Stimulated activated naive CD8-positive, alpha-beta T cell treated with anti-CD3 and anti-CD28 coated beads, Interleukin-15, amount 100 ng/mL, for 72 hours (primary cell): ENCODE measurements at regions not wholly inside any gene's neighbourhood (a gene's known extent, or its start where the extent isn't known, plus 50 kb on each side); places are given as distances from the start of the nearest gene placed in this dataset.
"Not testable (repeated sequence)": the region's sequence is repeated elsewhere in the genome, so short reads cannot be mapped to it uniquely, and the experiment has no call there.

ENCODE experiments used
- ATAC-seq: fragments of 150-1000 bp; cut with Tn5 transposase; 2 replicates; pipeline ENCODE4 v1.10.0; 2021; ENCODE audit warnings: mild to moderate bottlenecking, moderate library complexity
- DNase-seq, 2 donors: peaks; one replicate each; pipeline ENCODE4 v3.0.0; 2021 to 2022
- H3K27ac Mint-ChIP-seq, 2 donors: one replicate each; pipeline ENCODE4 v1.8.0; 2022; ENCODE audit warnings: mild to moderate bottlenecking in 2 of 2, mixed read lengths in 2 of 2, moderate library complexity in 2 of 2
- H3K27me3 Mint-ChIP-seq: one replicate; pipeline ENCODE4 v1.8.0; 2022; ENCODE audit warnings: mixed read lengths
- H3K4me1 Mint-ChIP-seq: one replicate; pipeline ENCODE4 v1.8.0; 2022; ENCODE audit warnings: mild to moderate bottlenecking, mixed read lengths
- H3K4me3 Mint-ChIP-seq, 2 donors: one replicate each; pipeline ENCODE4 v1.8.0; 2022; ENCODE audit warnings: mild to moderate bottlenecking in 2 of 2, mixed read lengths in 2 of 2, moderate library complexity in 1 of 2
- H3K9me3 Mint-ChIP-seq, 2 donors: one replicate each; pipeline ENCODE4 v1.8.0; 2022; ENCODE audit warnings: mixed read lengths in 2 of 2

- no peak overlapping the region for H3K27ac Mint-ChIP-seq
- no peaks in the 10 kb centered on the region for H3K4me1 Mint-ChIP-seq
- H3K27me3 Mint-ChIP-seq, result no peaks in the 10 kb centered on the region
- ATAC-seq (no peak), DNase-seq (no peak)
- peaks cover 0 to 9% of the 10 kb centered on the region in 2 donors for H3K9me3 Mint-ChIP-seq
- no peak overlapping the region for H3K4me3 Mint-ChIP-seq
These were observed 203.3 kb downstream of the MFSD1 start for GRCh38 chr3:159005137-159005536.

GRCh38 chr3:159007331-159007730, 205.5 kb downstream of the MFSD1 start:
- H3K27ac Mint-ChIP-seq, result no peak overlapping the region
- H3K4me3 Mint-ChIP-seq, result no peak overlapping the region
- no peak for ATAC-seq

GRCh38 chr3:159008401-159008800, 206.5 kb downstream of the MFSD1 start:
- peaks cover 0 to 9% of the 10 kb centered on the region in 2 donors for H3K9me3 Mint-ChIP-seq
- ATAC-seq, result no peak
- no peak for DNase-seq
- H3K4me1 Mint-ChIP-seq, result no peaks in the 10 kb centered on the region
- H3K27ac Mint-ChIP-seq, result no peak overlapping the region
- H3K27me3 Mint-ChIP-seq, result no peaks in the 10 kb centered on the region
- H3K4me3 Mint-ChIP-seq, result no peak overlapping the region

More at GRCh38 chr3:159007331-159007730, 205.5 kb downstream of the MFSD1 start:
- no peaks in the 10 kb centered on the region for H3K4me1 Mint-ChIP-seq
- DNase-seq, result no peak
- peaks cover 0 to 9% of the 10 kb centered on the region in 2 donors for H3K9me3 Mint-ChIP-seq
- H3K27me3 Mint-ChIP-seq, result no peaks in the 10 kb centered on the region

DNA sequence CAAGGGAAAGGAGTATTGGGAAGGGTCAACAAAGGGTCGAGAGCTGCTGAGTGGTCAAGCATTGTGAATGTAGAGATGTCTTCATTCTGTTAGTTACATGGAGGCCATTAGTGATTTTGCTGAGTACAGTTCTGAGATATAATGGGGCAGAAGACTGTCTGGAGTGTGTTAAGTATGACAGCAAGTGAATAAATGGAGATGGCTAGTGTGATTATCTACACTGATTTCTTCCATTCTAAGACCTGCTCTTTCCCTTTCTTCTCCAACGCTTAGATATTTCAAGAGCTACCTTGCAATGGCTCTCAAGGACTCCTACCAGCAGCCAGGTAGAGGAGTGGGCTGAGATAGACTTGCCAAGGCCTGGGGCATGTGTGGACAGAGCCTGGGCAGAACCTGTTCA, 216.5 kb downstream of the MFSD1 start:
- no peak for ATAC-seq

DNA sequence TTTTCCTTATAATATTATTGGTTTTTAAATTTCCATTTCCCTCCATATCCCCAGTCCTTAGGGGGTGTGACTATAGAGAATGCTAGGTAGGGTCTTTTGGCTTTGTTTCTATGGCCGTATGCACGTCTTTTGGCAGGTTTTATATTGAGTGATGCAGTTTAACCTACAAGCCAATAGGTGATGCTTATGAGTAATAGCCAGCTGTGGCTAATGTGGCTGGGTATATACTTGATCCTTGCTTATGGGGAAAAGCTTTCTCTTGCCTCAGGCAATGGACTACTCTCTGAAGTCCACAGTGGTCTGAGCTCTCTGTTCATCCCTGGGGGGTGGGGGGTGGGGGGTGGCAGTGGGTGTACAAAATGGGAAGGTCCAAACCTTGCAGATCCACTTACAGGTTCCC, 223.9 kb downstream of the MFSD1 start:
- H3K4me1 Mint-ChIP-seq, result no peaks in the 10 kb centered on the region
- H3K27me3 Mint-ChIP-seq, result no peaks in the 10 kb centered on the region
- no peaks in the 10 kb centered on the region for H3K9me3 Mint-ChIP-seq
- no peak overlapping the region for H3K4me3 Mint-ChIP-seq
- DNase-seq, result no peak
- no peak overlapping the region for H3K27ac Mint-ChIP-seq
- no peak for ATAC-seq

More for the DNA sequence above, 216.5 kb downstream of the MFSD1 start:
- Mint-ChIP-seq H3K27me3 (no peaks in the 10 kb centered on the region), H3K9me3 (peaks cover 14 to 15% of the 10 kb centered on the region in 2 donors), H3K27ac (no peak overlapping the region), H3K4me1 (no peaks in the 10 kb centered on the region), H3K4me3 (no peak overlapping the region)
- no peak for DNase-seq

DNA sequence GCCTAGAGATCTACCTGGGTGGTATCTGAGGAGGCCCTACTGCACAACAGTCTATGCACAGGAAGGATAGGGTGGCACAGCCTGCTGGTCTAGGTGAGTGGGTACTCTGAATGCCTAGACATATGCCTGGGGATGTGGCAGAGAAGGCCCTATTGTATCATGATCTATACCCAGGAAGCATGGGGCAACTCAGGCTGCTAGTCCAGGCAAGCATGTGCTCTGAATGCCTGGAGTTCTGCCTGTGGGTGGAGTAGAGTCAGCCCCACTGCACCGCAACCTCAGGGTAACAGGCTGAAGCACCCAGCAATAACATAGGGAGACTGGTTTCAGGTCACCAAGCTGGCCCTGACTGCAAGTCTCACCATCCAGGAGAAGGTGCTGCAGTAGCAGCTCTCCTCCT, 224.7 kb downstream of the MFSD1 start:
- no peaks in the 10 kb centered on the region for H3K9me3 Mint-ChIP-seq
- no peaks in the 10 kb centered on the region for H3K27me3 Mint-ChIP-seq
- ATAC-seq (no peak), DNase-seq (no peak)
- H3K4me1 Mint-ChIP-seq, result no peaks in the 10 kb centered on the region
- no peak overlapping the region for H3K4me3 Mint-ChIP-seq
- no peak overlapping the region for H3K27ac Mint-ChIP-seq

DNA sequence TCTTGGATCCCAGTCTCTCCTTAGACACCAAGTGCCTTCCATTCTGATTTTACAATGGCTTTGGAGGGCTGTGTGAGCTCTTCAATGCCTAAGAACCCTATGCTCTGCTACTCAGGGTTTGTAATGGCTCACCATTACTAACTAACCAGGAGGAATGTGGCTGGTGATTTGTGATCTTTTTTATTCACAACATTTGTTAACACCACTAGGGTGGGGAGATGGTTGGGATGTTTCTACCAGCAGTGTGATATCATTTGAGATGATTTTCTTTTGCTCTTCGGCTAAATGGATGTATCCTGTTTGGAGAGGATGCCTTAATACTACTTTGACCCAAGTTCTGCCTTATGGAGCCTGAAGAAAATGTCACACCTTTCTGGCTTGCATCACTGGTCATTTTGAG, 226.9 kb downstream of the MFSD1 start:
- no peaks in the 10 kb centered on the region for H3K27me3 Mint-ChIP-seq
- no peak overlapping the region for H3K4me3 Mint-ChIP-seq
- peaks cover 0 to 7% of the 10 kb centered on the region in 2 donors for H3K9me3 Mint-ChIP-seq
- ATAC-seq (no peak), DNase-seq (no peak)
- no peak overlapping the region for H3K27ac Mint-ChIP-seq
- H3K4me1 Mint-ChIP-seq, result no peaks in the 10 kb centered on the region

DNA sequence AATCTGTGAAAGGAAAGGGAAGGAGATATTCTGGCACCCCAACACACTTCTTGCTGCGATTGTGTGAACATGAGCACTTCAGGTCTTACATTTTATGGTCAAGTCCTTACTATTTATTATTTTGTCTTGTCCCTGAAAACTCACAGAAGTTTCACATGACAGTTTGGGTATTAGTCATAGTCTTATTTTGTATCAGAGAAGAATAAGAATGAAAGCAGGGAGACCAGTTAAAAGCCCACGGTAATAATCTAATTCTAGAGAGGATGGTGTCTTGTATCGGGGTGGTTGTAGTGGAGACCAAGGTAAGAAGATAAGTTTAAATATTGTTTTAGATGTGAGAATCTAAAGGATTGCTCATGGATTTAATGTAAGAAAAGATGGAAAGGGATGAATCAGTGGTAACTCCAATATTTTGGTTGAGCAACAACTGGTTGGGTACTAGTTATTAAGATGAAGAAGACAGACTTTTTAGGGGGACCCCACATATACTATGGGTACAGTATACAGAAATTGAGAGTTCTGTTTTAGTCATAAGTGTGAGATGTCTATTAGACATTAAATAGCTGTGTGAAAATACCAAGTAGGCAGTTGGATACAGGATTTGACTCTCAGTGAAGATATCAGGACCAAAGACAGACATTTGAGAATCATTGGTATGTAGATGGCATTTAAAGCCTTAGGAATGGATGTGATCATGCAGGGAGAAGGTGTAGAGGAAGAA, 227.6 kb downstream of the MFSD1 start:
- Mint-ChIP-seq H3K4me3 (no peak overlapping the region), H3K27me3 (no peaks in the 10 kb centered on the region), H3K4me1 (no peaks in the 10 kb centered on the region), H3K27ac (no peak overlapping the region), H3K9me3 (peaks cover 4 to 11% of the 10 kb centered on the region in 2 donors)
- ATAC-seq (no peak), DNase-seq (no peak)

GRCh38 chr3:159030138-159030670, 228.3 kb downstream of the MFSD1 start:
- ATAC-seq, result no peak
- no peak overlapping the region for H3K27ac Mint-ChIP-seq
- peaks cover 5 to 18% of the 10 kb centered on the region in 2 donors for H3K9me3 Mint-ChIP-seq
- H3K4me1 Mint-ChIP-seq, result no peaks in the 10 kb centered on the region
- H3K4me3 Mint-ChIP-seq, result no peak overlapping the region
- no peaks in the 10 kb centered on the region for H3K27me3 Mint-ChIP-seq
- no peak for DNase-seq

DNA sequence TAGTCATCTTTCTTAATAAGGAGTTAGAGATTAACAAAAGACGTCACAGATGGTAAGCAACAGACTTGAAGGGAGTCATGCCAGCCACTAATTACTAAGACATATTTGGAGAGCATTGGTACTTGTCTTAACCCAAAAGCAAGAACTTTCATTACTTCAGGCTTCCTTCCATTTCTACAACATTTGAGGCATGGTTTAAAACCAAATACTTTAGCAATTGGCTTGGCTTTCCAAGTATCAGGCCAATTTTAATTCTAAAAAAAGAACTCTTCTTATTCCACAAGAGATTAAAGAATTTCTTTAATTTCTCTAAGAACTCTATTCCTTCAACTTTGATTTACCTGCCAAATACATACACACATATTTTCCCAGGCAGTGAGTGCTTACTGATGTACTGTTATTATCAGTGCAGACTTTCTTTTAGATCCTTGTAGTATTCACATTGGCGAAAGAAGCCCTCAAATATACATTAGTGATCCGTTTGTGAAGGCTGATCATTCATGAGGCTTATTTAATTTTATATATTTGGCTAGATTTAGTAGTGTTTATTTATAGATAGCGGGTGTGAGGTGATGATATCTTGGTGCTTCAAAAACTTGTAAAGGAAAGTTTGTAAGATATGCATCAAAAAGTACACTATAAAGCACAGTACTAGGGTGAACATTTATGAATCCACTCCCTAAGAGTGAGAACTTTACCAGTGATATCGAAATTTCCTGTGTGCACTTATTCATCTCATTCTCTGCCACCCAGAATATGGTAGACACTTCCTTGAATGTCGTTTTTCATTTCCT, 229.2 kb downstream of the MFSD1 start:
- no peak for ATAC-seq
- Mint-ChIP-seq H3K27ac (no peak overlapping the region), H3K9me3 (peaks cover 5 to 18% of the 10 kb centered on the region in 2 donors), H3K4me1 (no peaks in the 10 kb centered on the region), H3K4me3 (no peak overlapping the region), H3K27me3 (no peaks in the 10 kb centered on the region)
- DNase-seq, result no peak

DNA sequence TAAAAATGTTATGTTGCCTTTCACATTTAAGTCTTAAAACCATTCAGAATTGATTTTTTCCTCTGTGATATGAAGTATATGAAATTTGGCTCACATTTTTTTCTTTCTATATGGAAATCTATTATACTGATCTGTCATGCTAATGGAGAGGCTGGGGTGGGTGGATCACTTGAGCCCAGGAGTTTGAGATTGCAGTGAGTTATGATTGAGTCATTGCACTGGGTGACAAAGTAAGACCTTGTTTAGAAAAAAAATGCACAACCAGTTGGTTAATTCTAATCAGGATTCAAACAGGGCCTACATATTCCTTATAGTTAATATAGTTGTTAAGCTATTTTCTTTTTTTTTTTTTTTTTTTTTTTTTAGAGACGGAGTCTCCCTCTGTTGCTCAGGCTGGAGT, 230.5 kb downstream of the MFSD1 start:
- ATAC-seq (no peak), DNase-seq (no peak)
- H3K4me3 Mint-ChIP-seq, result no peak overlapping the region
- H3K9me3 Mint-ChIP-seq, result peaks cover 5 to 18% of the 10 kb centered on the region in 2 donors
- H3K27ac Mint-ChIP-seq, result no peak overlapping the region
- no peaks in the 10 kb centered on the region for H3K27me3 Mint-ChIP-seq
- H3K4me1 Mint-ChIP-seq, result no peaks in the 10 kb centered on the region

DNA sequence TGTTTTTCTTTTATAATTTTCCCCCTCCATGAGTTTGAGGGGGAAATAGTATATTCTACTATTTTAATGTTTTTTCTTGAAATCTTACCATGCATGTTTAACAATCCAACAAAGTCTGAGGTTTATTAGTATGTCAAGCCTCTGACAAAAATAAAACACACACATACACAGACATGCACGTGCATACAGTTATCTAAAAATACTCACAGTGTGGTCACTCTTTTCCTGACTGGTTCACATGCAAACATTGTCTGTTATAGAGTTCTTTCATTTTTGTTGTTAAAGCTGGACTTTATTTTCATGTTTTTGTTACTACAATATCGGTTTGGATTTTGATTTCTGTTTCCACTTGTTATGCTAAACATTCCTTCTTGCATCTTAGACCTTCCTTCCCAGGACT, 236.6 kb downstream of the MFSD1 start:
- Mint-ChIP-seq H3K9me3 (peaks cover 5 to 14% of the 10 kb centered on the region in 2 donors), H3K4me3 (no peak overlapping the region), H3K4me1 (no peaks in the 10 kb centered on the region), H3K27me3 (no peaks in the 10 kb centered on the region), H3K27ac (no peak overlapping the region)
- DNase-seq, result no peak
- ATAC-seq, result no peak

- Mint-ChIP-seq H3K27me3 (no peaks in the 10 kb centered on the region), H3K27ac (no peak overlapping the region), H3K4me3 (no peak overlapping the region), H3K4me1 (no peaks in the 10 kb centered on the region), H3K9me3 (peaks cover 2 to 8% of the 10 kb centered on the region in 2 donors)
- ATAC-seq (no peak), DNase-seq (no peak)
These were observed 237.4 kb downstream of the MFSD1 start for GRCh38 chr3:159039286-159039685.

- Mint-ChIP-seq H3K27ac (peak overlapping the region in 1 of 2 donors; percentile 36), H3K27me3 (no peaks in the 10 kb centered on the region), H3K4me3 (no peak overlapping the region), H3K9me3 (no peaks in the 10 kb centered on the region), H3K4me1 (no peaks in the 10 kb centered on the region)
- no peak for ATAC-seq
- no peak for DNase-seq
These were observed 243.5 kb downstream of the MFSD1 start for GRCh38 chr3:159045279-159045885.

DNA sequence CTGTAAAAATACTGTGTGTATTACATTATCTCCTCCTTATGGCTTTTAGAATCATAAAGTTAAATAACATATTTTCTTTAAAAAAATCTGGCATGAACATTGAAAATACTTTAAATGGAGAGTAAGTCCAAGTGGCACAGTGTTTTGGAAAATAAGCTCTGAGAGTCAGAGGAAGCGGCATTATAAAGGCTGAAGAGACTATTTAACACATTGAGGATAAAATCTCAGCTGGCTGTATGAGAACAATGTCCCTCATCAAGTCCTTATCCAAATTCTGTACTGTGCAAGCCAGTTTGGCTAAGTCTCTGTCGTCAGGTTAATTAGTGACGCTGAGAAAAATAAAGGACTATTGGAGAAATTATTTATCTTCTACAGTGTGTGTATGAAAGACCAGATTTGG, 245.5 kb downstream of the MFSD1 start:
- H3K4me1 Mint-ChIP-seq, result no peaks in the 10 kb centered on the region
- ATAC-seq, result no peak
- DNase-seq, result no peak
- no peak overlapping the region for H3K4me3 Mint-ChIP-seq
- peaks cover 0 to 14% of the 10 kb centered on the region in 2 donors for H3K9me3 Mint-ChIP-seq
- no peaks in the 10 kb centered on the region for H3K27me3 Mint-ChIP-seq
- H3K27ac Mint-ChIP-seq, result no peak overlapping the region

GRCh38 chr3:159052494-159052893, 250.6 kb downstream of the MFSD1 start:
- not testable (repeated sequence) for ATAC-seq, DNase-seq, H3K4me3 Mint-ChIP-seq, H3K27ac Mint-ChIP-seq, H3K27me3 Mint-ChIP-seq, H3K4me1 Mint-ChIP-seq
- H3K9me3 Mint-ChIP-seq, result peaks cover 4 to 16% of the 10 kb centered on the region in 2 donors
